A549 (cell line): ENCODE measurements at regions not wholly inside any gene's neighbourhood (a gene's known extent, or its start where the extent isn't known, plus 50 kb on each side); places are given as distances from the start of the nearest gene placed in this dataset.

Source experiments
- ATAC-seq, 2 experiments: fragments of 200-7000 bp in 1 of 2; fragments of >200 bp in 1 of 2; cut with Nextera tagmentation in 1 of 2; cut with Tn5 transposase in 1 of 2; 3 replicates each; pipeline versions ENCODE4 v1.8.0 to v1.9.1; 2018 to 2020; ENCODE audit warnings: mild to moderate bottlenecking in 1 of 2, moderate library complexity in 1 of 2
- CTCF ChIA-PET: fragments of 300-600 bp; sonication (Branson Sonifier 250); formaldehyde crosslinking; extraction: SDS; loops from one replicate; lab custom pipeline; 2021; ENCODE audit warnings: antibody characterized with exemption, inconsistent platforms; lab: Yijun Ruan, JAX
- POLR2A ChIA-PET: fragments of 350-600 bp; formaldehyde crosslinking; extraction: SDS; loops from one replicate; lab custom pipeline; 2021; ENCODE audit warnings: antibody characterized with exemption, inconsistent platforms; lab: Yijun Ruan, JAX
- DNase-seq, 2 experiments: peaks; one replicate each; pipeline versions ENCODE4 v3.0.0 to v3.0.0-alpha.2; 2011 to 2016; ENCODE audit warnings: low read depth in 1 of 2, low spot score in 1 of 2
- FAIRE-seq: peaks from 2 replicates; lab custom pipeline; 2011; peaks lifted over from hg19 to GRCh38; lab: Jason Lieb, UNC
- H3K27ac ChIP-seq, 2 experiments: fragments of >200 bp; sonication (Bioruptor Twin); formaldehyde crosslinking; 3 replicates each; pipeline ENCODE4 v1.5.1; 2016 to 2017
- H3K4me1 ChIP-seq: fragments of >200 bp; sonication (Bioruptor Twin); formaldehyde crosslinking; 3 replicates; pipeline ENCODE4 v1.6.1; 2016
- H3K4me2 ChIP-seq: fragments of >200 bp; sonication (Bioruptor Twin); formaldehyde crosslinking; 3 replicates; pipeline ENCODE4 v1.6.1; 2016
- H3K4me3 ChIP-seq: fragments of >200 bp; sonication (Bioruptor Twin); formaldehyde crosslinking; 3 replicates; pipeline ENCODE4 v1.5.1; 2016
- H3K9me3 ChIP-seq: fragments of >200 bp; sonication (Bioruptor Twin); formaldehyde crosslinking; 3 replicates; pipeline ENCODE4 v1.6.1; 2016
- BHLHE40 ChIP-seq: IDR thresholded peaks from 2 replicates; pipeline ENCODE4 v1.6.1; 2012; ENCODE audit warnings: low read depth, low read length, inconsistent platforms
- CBX2 ChIP-seq: fragments of 200-600 bp; sonication (generic); IDR thresholded peaks from 2 replicates; pipeline ENCODE4 v1.6.1; 2016; ENCODE audit warnings: low read depth, mild to moderate bottlenecking, borderline replicate concordance
- CEBPB ChIP-seq, 2 experiments: fragments of >200 bp in 1 of 2; sonication (Bioruptor Twin) in 1 of 2; formaldehyde crosslinking in 1 of 2; IDR thresholded peaks; 2 replicates each; pipeline ENCODE4 v1.6.1; 2012 to 2016
- CHD2 ChIP-seq: fragments of 150-350 bp; IDR thresholded peaks from 2 replicates; pipeline ENCODE4 v1.6.1; 2014; ENCODE audit warnings: low read length; ENCODE audit not compliant: partially characterized antibody
- CHD4 ChIP-seq: fragments of 200-600 bp; sonication (generic); IDR thresholded peaks from 2 replicates; pipeline ENCODE4 v1.6.1; 2016; ENCODE audit warnings: antibody characterized with exemption, mild to moderate bottlenecking, borderline replicate concordance
- ESRRA ChIP-seq: fragments of 150-350 bp; IDR thresholded peaks from 2 replicates; pipeline ENCODE4 v1.6.1; 2014; ENCODE audit warnings: mild to moderate bottlenecking, low read length, borderline replicate concordance
- FOXS1 ChIP-seq: fragments of 250-450 bp; sonication (Bioruptor Pico); IDR thresholded peaks from 2 replicates; pipeline ENCODE4 v1.5.0; 2020; ENCODE audit warnings: mild to moderate bottlenecking, moderate library complexity
- HOXB13 ChIP-seq: fragments of 250-450 bp; sonication (Bioruptor Pico); IDR thresholded peaks from 2 replicates; pipeline ENCODE4 v1.5.0; 2020; ENCODE audit warnings: low read depth, mild to moderate bottlenecking, moderate library complexity
- JUN ChIP-seq, 2 experiments: fragments of >200 bp; sonication (Bioruptor Twin); formaldehyde crosslinking; IDR thresholded peaks; 2 replicates in 1 of 2; 3 replicates in 1 of 2; pipeline ENCODE4 v1.6.1; 2016 to 2017
- JUNB ChIP-seq: fragments of >200 bp; sonication (Bioruptor Twin); formaldehyde crosslinking; IDR thresholded peaks from 2 replicates; pipeline ENCODE4 v1.6.1; 2016
- MAFK ChIP-seq: fragments of 450-650 bp; IDR thresholded peaks from 2 replicates; pipeline ENCODE4 v1.6.1; 2014; ENCODE audit not compliant: partially characterized antibody
- NFE2L2 ChIP-seq: fragments of 150-350 bp; conservative IDR thresholded peaks from 2 replicates; pipeline ENCODE4 v1.6.1; 2014; ENCODE audit warnings: low read length
- NPAS2 ChIP-seq: fragments of 250-450 bp; sonication (Bioruptor Pico); IDR thresholded peaks from 2 replicates; pipeline ENCODE4 v1.8.0; 2022; ENCODE audit warnings: mild to moderate bottlenecking, moderate library complexity, borderline replicate concordance
- POLR2AphosphoS2 ChIP-seq: conservative IDR thresholded peaks from 2 replicates; pipeline ENCODE4 v1.6.1; 2012; ENCODE audit warnings: low read length, improper control_type of control experiment, inconsistent platforms
- RAD21 ChIP-seq, 2 experiments: fragments of >200 bp in 1 of 2; sonication (Bioruptor Twin) in 1 of 2; formaldehyde crosslinking in 1 of 2; IDR thresholded peaks in 1 of 2; conservative IDR thresholded peaks in 1 of 2; 2 replicates in 1 of 2; 3 replicates in 1 of 2; pipeline ENCODE4 v1.6.1; 2012 to 2018; ENCODE audit warnings: inconsistent platforms in 1 of 2
- RCOR1 ChIP-seq: fragments of 150-350 bp; IDR thresholded peaks from 2 replicates; pipeline ENCODE4 v1.6.1; 2014; ENCODE audit warnings: antibody characterized with exemption, low read length, low read depth
- SREBF2 ChIP-seq: fragments of 450-650 bp; IDR thresholded peaks from 2 replicates; pipeline ENCODE4 v1.6.1; 2014; ENCODE audit warnings: mild to moderate bottlenecking, moderate library complexity
- ZC3H11A ChIP-seq: fragments of 450-650 bp; IDR thresholded peaks from 2 replicates; pipeline ENCODE4 v1.6.1; 2014; ENCODE audit warnings: antibody characterized with exemption, mild to moderate bottlenecking
- ZFP36 ChIP-seq: fragments of 450-650 bp; IDR thresholded peaks from 2 replicates; pipeline ENCODE4 v1.6.1; 2014; ENCODE audit warnings: borderline replicate concordance; ENCODE audit not compliant: partially characterized antibody
- ZNF302 ChIP-seq: fragments of 250-450 bp; sonication (Bioruptor Pico); IDR thresholded peaks from 2 replicates; pipeline ENCODE4 v1.9.0; 2021; ENCODE audit warnings: inconsistent platforms, mild to moderate bottlenecking, moderate library complexity
- WGBS: methylation state at CpG from one replicate; pipeline ENCODE4 v1.1.6; 2017; ENCODE audit errors: missing lambda C conversion rate; 5-methylcytosine and 5-hydroxymethylcytosine counted together
- TF ChIP-seq, protein P1 (sequence below): fragments of 250-450 bp; sonication (Bioruptor Pico); IDR thresholded peaks from 2 replicates; pipeline ENCODE4 v1.5.0; 2021; ENCODE audit warnings: mild to moderate bottlenecking, moderate library complexity, borderline replicate concordance
- TF ChIP-seq, protein P2 (sequence below): fragments of >200 bp; sonication (Bioruptor Twin); formaldehyde crosslinking; IDR thresholded peaks from 3 replicates; pipeline ENCODE4 v1.5.1; 2016
- TF ChIP-seq, protein P3 (sequence below): fragments of >200 bp; sonication (Bioruptor Twin); formaldehyde crosslinking; IDR thresholded peaks from 2 replicates; pipeline ENCODE4 v1.6.1; 2016

GRCh38 chr17:33366960-33367359 lies 73.9 kb upstream of the ASIC2 start:
- POLR2A ChIA-PET = no interaction called here
- FAIRE-seq (no peak), ATAC-seq (no peak), DNase-seq (no peak)
- no peak for TF ChIP-seq NFE2L2
- TF ChIP-seq, protein P1, sequence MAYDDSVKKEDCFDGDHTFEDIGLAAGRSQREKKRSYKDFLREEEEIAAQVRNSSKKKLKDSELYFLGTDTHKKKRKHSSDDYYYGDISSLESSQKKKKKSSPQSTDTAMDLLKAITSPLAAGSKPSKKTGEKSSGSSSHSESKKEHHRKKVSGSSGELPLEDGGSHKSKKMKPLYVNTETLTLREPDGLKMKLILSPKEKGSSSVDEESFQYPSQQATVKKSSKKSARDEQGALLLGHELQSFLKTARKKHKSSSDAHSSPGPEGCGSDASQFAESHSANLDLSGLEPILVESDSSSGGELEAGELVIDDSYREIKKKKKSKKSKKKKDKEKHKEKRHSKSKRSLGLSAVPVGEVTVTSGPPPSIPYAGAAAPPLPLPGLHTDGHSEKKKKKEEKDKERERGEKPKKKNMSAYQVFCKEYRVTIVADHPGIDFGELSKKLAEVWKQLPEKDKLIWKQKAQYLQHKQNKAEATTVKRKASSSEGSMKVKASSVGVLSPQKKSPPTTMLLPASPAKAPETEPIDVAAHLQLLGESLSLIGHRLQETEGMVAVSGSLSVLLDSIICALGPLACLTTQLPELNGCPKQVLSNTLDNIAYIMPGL (CRISPR knock-in tag) = no peak
- TF ChIP-seq, protein P2, sequence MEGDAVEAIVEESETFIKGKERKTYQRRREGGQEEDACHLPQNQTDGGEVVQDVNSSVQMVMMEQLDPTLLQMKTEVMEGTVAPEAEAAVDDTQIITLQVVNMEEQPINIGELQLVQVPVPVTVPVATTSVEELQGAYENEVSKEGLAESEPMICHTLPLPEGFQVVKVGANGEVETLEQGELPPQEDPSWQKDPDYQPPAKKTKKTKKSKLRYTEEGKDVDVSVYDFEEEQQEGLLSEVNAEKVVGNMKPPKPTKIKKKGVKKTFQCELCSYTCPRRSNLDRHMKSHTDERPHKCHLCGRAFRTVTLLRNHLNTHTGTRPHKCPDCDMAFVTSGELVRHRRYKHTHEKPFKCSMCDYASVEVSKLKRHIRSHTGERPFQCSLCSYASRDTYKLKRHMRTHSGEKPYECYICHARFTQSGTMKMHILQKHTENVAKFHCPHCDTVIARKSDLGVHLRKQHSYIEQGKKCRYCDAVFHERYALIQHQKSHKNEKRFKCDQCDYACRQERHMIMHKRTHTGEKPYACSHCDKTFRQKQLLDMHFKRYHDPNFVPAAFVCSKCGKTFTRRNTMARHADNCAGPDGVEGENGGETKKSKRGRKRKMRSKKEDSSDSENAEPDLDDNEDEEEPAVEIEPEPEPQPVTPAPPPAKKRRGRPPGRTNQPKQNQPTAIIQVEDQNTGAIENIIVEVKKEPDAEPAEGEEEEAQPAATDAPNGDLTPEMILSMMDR = no peak
- no peak for TF ChIP-seq CHD4
- TF ChIP-seq ZNF302 (CRISPR knock-in tag) = no peak
- no peak for TF ChIP-seq NPAS2 (CRISPR knock-in tag)
- 5% methylated on average over 4 of the region's 4 CpGs for WGBS
- Histone ChIP-seq H3K9me3 (no peaks in the 10 kb centered on the region), H3K27ac (no peak overlapping the region), H3K4me1 (no peaks in the 10 kb centered on the region), H3K4me2 (no peak overlapping the region), H3K4me3 (no peak overlapping the region)
- CTCF ChIA-PET = interaction anchor here (1.2 kb wide), 1 partner anchor 10 kb away, joined by 3 read pairs; no protein-coding TSS in a partner anchor

- TF ChIP-seq, protein P3, sequence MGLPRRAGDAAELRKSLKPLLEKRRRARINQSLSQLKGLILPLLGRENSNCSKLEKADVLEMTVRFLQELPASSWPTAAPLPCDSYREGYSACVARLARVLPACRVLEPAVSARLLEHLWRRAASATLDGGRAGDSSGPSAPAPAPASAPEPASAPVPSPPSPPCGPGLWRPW = no peak
- no peak for TF ChIP-seq POLR2AphosphoS2
- TF ChIP-seq JUN (IDR thresholded peaks at IDR 0.05) = no peak
- no peak for TF ChIP-seq FOXS1
- Histone ChIP-seq H3K4me3 (no peak overlapping the region), H3K27ac (no peak overlapping the region), H3K4me1 (no peaks in the 10 kb centered on the region), H3K4me2 (no peak overlapping the region), H3K9me3 (no peaks in the 10 kb centered on the region)
- ChIA-PET CTCF (no interaction called here), POLR2A (no interaction called here)
- no peak for ATAC-seq
- no peak for DNase-seq
- FAIRE-seq = no peak
These were observed 76.1 kb upstream of the ASIC2 start for GRCh38 chr17:33369149-33369548.

- DNase-seq (no peak), FAIRE-seq (no peak), ATAC-seq (no peak)
- ChIA-PET CTCF (no interaction called here), POLR2A (no interaction called here)
- WGBS = 5% methylated on average over 2 of the region's 2 CpGs
- Histone ChIP-seq H3K4me2 (no peak overlapping the region), H3K4me3 (no peak overlapping the region), H3K4me1 (no peaks in the 10 kb centered on the region), H3K27ac (no peak overlapping the region), H3K9me3 (no peaks in the 10 kb centered on the region)
- no peak for TF ChIP-seq CEBPB (IDR thresholded peaks at IDR 0.05)
- TF ChIP-seq, protein P3 = no peak
- no peak for TF ChIP-seq HOXB13 (CRISPR knock-in tag)
- TF ChIP-seq SREBF2 = no peak
- no peak for TF ChIP-seq CBX2
- no peak for TF ChIP-seq ZFP36
- no peak for TF ChIP-seq ZC3H11A
- no peak for TF ChIP-seq MAFK
- no peak for TF ChIP-seq NFE2L2
- no peak for TF ChIP-seq CHD2
- TF ChIP-seq RCOR1 = no peak
- no peak for TF ChIP-seq RAD21 (conservative IDR thresholded peaks at IDR 0.05 in 1 of 2, IDR thresholded peaks at IDR 0.05 in 1 of 2)
- TF ChIP-seq, protein P1 (CRISPR knock-in tag) = no peak
- no peak for TF ChIP-seq ESRRA
- no peak for TF ChIP-seq JUNB
- TF ChIP-seq BHLHE40 = no peak
These were observed 76.8 kb upstream of the ASIC2 start for GRCh38 chr17:33369876-33370275.
